Adrenal gland (tissue), 5 donors: ENCODE measurements at regions not wholly inside any gene's neighbourhood (a gene's known extent, or its start where the extent isn't known, plus 50 kb on each side); places are given as distances from the start of the nearest gene placed in this dataset.

Source experiments
- POLR2A ChIP-seq, 2 donors: fragments of 450-650 bp; IDR thresholded peaks; one replicate each; pipeline ENCODE4 v1.6.1; 2017; ENCODE audit warnings: antibody characterized with exemption in 2 of 2, mild to moderate bottlenecking in 2 of 2, moderate library complexity in 1 of 2
- TF ChIP-seq, protein P1 (sequence below), 6 experiments: fragments of 450-650 bp in 4 of 6; fragments of 200-600 bp in 2 of 6; sonication (generic) in 1 of 6; IDR thresholded peaks; 1 replicate in 5 of 6; 2 replicates in 1 of 6; pipeline versions ENCODE4 v1.5.1 to v1.8.0; 2016 to 2021; ENCODE audit warnings: antibody characterized with exemption in 6 of 6, mild to moderate bottlenecking in 2 of 6, moderate library complexity in 1 of 6
- donor health status: DM: no; HTN: no; CAD: no.

DNA sequence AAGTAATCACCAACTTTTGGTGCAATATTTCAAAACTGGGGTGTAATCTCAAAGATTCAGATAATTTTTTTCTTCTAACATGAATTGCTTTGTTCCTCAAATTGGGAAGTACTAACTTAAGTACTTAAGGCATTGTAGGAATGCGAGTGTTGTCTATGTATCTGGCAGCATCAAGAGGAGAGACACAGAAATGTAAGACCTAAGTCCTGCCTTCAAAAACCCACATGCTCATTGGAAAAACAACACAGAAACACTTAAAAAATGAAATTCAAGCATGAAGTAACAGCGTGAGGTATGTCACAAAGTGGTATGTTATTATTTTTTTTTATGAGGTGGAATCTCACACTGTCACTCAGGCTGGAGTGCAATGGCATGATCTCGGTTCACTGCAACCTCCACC is 288.5 kb downstream of the ZEB1 start:
- TF ChIP-seq, protein P1, sequence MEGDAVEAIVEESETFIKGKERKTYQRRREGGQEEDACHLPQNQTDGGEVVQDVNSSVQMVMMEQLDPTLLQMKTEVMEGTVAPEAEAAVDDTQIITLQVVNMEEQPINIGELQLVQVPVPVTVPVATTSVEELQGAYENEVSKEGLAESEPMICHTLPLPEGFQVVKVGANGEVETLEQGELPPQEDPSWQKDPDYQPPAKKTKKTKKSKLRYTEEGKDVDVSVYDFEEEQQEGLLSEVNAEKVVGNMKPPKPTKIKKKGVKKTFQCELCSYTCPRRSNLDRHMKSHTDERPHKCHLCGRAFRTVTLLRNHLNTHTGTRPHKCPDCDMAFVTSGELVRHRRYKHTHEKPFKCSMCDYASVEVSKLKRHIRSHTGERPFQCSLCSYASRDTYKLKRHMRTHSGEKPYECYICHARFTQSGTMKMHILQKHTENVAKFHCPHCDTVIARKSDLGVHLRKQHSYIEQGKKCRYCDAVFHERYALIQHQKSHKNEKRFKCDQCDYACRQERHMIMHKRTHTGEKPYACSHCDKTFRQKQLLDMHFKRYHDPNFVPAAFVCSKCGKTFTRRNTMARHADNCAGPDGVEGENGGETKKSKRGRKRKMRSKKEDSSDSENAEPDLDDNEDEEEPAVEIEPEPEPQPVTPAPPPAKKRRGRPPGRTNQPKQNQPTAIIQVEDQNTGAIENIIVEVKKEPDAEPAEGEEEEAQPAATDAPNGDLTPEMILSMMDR (IDR thresholded peaks at IDR 0.05), result no peak
- TF ChIP-seq POLR2A (IDR thresholded peaks at IDR 0.05), result no peak
